ENCODE measurements at regions not wholly inside any gene's neighbourhood (a gene's known extent, or its start where the extent isn't known, plus 50 kb on each side); places are given as distances from the start of the nearest gene placed in this dataset.
"Not testable (repeated sequence)": the region's sequence is repeated elsewhere in the genome, so short reads cannot be mapped to it uniquely, and the experiment has no call there.

DNA sequence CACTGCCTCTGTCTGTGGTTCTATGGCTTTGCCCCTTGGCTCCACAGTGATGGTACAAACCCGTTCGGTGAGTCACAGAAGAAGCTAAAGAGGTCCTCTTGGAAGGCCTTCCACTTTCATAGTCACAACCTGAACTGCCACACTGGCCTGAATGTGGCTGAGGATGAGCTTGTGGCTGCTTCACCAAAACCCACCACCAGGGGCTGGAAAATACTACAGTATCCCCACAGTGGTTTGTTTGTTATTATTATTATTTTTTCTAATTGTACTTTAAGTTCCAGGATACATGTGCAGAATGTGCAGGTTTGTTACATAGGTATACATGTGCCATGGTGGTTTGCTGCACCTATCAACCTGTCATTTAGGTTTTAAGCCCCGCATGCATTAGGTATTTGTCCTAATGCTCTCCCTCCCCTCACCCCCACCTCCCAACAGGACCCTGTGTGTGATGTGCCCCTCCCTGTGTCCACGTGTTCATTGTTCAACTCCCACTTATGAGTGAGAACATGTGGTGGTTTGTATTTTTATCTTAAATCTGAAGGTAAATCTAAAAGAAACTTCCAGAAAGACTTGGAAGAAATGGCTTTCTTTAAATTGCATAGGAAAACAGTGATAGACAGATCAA lies 160.8 kb upstream of the NPSR1 start:
- no peak for DNase-seq (ENCODE audit: low read depth)
- in situ Hi-C loops (cut with HindIII; ENCODE audit: low pct_unique_long_range_greater_than_20kb, low sequenced_read_pairs), result no loop called here

DNA sequence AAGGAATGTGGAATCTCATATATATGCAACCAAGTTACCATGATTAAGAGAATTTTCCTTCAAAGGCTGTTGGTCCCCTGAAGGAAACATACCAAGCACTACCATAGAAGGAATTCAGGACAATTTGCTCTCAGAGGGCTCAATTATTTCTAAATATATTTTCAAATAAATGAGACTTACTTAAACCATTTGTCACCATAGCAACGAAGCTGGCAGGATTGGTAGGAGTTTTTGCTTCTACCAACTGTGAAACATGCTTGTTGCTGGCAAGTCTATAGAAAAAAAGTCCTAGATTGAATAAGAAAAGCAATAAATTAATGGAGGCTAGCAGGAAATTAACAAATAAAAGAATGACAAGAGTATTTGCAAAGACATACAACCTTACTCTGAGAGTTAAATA lies 156.9 kb upstream of the NPSR1 start:
- DNase-seq (ENCODE audit: low read depth), result no peak
- in situ Hi-C loops (cut with HindIII; ENCODE audit: low pct_unique_long_range_greater_than_20kb, low sequenced_read_pairs), result no loop called here

DNA sequence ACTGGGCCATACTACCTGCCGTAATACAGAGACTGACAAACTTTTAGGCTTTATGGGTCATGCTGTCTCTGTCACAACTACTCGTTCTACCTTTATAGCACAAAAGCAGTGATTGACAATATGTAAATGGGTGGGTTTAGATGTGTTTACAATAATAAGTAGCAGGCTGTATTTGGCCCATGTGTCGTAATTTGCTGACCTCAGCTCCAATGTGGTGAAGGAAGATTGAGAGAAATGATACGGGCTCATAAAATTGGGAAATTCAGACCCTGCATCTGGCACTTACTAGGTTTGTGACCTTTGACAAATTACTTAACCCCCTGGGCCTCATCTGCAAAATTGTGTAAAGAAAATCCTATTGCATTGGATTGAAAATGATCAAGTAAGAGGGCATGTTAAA lies 150.8 kb upstream of the NPSR1 start:
- no peak for DNase-seq (ENCODE audit: low read depth)
- in situ Hi-C loops (cut with HindIII; ENCODE audit: low pct_unique_long_range_greater_than_20kb, low sequenced_read_pairs), result no loop called here

DNA sequence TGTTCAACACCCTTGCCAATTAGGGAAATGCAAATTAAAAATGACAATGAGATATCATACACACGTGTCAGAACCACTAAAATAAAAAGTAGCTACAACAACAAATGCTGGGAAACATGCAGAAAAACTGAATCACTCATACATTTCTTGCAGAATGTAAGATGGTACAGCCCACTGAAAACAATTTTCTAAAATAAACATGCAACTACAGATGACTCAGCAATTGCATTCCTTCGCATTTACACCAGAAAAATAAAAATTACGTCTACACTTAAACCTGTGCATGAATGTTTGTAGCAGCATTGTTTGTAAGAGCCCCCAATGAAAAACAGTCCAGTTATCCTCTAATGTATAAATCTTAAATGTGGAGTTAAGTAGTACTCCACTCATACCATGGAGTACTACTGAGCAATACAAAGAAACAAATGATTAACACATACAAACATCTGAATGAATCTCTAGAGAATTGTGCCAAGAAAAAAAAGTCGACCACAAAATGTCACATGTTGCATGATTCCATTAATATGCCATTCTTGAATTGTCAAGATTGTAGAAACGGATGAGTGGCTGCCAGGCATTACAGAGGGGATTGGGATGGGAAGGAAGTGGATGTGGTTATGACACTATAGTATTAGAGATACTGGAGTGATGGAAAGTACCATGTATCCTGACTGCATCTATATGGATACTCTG lies 134.6 kb upstream of the NPSR1 start:
- peak; percentile 93 for DNase-seq (ENCODE audit: low read depth)
- in situ Hi-C loops (cut with HindIII; ENCODE audit: low pct_unique_long_range_greater_than_20kb, low sequenced_read_pairs), result no loop called here

DNA sequence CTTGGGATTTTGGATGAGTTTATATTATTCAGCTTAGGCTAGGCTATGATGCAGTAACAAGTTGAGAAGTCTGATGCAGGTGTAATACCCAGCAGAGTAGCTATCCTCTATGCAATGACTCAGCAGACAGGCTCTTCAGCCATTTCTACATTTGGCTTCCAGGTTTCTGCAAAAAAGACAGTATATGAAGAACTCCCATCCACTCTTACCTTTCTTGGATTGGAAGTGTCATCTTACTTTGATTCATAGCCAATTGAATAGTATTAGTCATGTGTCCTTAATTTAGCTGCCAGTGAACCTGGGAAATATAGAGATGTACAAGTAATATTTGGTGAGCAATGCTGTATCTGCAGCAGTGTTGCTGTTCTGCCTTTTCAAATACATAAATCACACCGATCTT lies 127.8 kb upstream of the NPSR1 start:
- in situ Hi-C loops (cut with HindIII; ENCODE audit: low pct_unique_long_range_greater_than_20kb, low sequenced_read_pairs), result no loop called here
- DNase-seq (ENCODE audit: low read depth), result peak; percentile 7

DNA sequence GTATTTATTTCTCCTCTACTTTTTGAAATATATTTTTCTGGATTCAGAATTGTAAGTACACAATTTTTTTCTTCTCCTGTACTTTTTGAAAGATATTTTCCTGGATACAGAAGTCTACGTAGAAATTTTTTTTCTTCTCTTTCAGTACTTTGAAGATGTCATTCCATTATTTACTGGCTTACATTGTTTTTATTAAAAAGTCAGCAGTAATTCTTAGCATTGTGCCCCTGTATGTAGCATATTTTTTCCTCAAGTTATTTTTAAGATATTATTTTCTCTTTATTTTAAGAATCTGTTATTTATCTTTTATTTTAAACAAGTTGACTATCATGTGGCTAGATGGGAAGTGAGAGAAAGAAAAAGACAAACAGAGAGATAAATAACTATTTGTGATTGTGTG lies 119.0 kb upstream of the NPSR1 start:
- in situ Hi-C loops (cut with HindIII; ENCODE audit: low pct_unique_long_range_greater_than_20kb, low sequenced_read_pairs), result no loop called here
- no peak for DNase-seq (ENCODE audit: low read depth)

DNA sequence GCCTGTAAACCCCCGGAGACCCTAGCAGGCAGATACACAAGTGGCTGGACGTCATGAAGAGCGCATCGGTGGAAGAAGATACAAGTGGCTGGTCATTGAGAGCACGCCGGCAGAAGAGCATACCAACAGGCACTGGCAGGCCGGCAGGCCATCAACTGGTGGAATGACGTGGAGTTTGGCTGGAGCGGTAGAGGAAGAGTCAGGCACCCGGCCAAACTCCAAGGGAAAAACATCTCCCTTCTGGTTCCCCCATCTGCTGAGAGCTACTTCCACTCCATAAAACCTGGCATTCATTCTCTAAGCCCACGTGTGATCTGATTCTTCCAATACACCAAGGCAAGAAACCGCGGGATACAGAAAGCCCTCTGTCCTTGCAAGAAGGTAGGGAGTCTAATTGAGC lies 113.4 kb upstream of the NPSR1 start:
- in situ Hi-C loops (cut with HindIII; ENCODE audit: low pct_unique_long_range_greater_than_20kb, low sequenced_read_pairs), result no loop called here

DNA sequence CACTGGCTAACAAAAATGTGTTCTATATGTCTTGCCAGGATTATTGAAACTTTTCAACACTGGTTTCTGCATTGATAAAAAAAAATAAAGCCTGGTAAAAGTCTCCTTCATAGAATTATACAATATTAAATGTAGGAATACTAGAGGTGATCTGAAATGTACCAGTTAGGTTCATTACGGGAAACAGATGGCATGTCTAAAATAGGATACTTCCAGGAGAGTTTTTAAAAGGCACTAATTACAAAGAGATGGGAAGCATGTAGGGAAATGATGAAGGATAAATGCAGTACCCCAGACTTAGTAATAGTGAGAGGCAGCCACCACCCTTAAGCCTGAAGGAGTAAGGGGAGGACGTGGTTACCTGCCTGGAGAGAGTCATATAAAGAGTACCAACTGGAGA lies 107.0 kb upstream of the NPSR1 start:
- in situ Hi-C loops (cut with HindIII; ENCODE audit: low pct_unique_long_range_greater_than_20kb, low sequenced_read_pairs), result no loop called here
- DNase-seq (ENCODE audit: low read depth), result no peak

More for the DNA sequence above, 113.4 kb upstream of the NPSR1 start:
- no peak for DNase-seq (ENCODE audit: low read depth)

DNA sequence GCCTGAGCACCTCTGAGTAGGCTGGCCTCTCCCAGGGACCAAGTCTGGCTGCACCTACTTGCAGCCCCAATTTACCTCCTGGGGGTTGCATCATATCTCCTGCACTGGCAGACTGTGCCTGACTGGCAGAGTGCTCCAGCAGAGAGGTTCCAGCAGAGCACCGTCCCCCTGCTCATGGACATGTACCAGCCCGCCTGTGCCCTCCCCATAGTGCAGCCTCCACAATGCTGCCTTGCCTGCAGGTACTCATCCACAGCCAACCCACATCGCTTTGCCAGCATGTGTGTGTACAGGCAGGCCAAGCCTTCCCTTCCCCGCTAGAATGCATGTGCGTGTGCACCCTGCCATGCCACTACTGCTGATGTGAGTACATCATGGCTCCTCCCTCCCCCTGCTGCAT lies 105.5 kb upstream of the NPSR1 start:
- DNase-seq (ENCODE audit: low read depth), result no peak
- in situ Hi-C loops (cut with HindIII; ENCODE audit: low pct_unique_long_range_greater_than_20kb, low sequenced_read_pairs), result no loop called here

DNA sequence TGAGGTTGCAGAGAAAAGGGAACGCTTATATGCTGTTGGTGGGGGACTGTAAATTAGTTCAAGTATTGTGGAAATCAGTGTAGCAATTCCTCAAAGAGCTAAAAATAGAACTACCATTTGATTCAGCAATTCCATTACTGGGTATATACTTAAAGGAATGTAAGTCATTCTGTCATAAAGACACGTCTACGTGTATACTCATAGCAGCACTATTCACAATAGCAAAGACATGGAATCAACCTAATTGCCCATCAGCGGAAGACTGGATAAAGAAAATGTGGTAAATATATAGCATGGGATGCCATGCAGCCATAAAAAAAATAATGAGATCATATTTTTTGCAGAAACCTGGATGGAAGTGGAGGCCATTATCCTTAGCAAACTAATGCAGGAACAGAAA lies 100.0 kb upstream of the NPSR1 start:
- in situ Hi-C loops (cut with HindIII; ENCODE audit: low pct_unique_long_range_greater_than_20kb, low sequenced_read_pairs), result no loop called here
- no peak for DNase-seq (ENCODE audit: low read depth)

DNA sequence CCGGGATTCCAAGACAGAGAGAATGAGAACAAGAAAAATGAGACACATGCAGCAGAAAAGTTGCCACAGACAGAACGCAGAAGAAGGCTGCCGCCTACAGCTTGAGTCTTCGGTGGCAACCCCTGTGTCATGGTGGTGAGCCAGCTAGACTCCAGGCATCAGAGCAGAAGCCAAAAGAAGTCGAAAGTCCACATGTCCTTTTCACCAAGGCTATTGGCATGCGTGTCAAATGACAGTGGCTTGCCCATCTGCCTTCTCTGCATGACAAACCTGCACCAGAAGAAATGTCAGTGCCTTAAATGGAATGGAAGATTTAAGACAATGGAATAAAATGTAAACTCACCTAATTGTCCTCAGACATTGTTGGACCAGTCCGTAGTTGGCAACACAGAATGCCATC lies 93.9 kb upstream of the NPSR1 start:
- in situ Hi-C loops (cut with HindIII; ENCODE audit: low pct_unique_long_range_greater_than_20kb, low sequenced_read_pairs), result no loop called here
- no peak for DNase-seq (ENCODE audit: low read depth)

DNA sequence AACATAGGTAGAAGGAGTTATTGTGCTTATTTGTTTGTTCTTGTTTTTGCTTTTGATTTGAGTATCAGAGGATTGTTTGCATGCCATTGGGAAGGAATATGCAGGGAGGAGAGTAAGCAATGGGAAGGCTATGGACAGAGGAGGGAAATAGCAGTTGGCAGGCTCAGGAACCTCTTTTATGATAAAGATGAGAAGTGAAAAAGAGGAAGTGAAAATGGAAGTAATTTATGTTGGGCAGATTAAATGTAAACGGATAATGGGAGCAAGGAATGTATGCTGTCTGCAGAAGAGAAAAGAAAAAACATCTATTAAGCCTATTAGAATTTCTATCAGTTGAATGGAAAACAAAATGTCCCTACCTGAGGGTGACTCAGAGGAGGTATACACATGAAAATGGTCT lies 90.1 kb upstream of the NPSR1 start:
- in situ Hi-C loops (cut with HindIII; ENCODE audit: low pct_unique_long_range_greater_than_20kb, low sequenced_read_pairs), result no loop called here
- DNase-seq (ENCODE audit: low read depth), result no peak

DNA sequence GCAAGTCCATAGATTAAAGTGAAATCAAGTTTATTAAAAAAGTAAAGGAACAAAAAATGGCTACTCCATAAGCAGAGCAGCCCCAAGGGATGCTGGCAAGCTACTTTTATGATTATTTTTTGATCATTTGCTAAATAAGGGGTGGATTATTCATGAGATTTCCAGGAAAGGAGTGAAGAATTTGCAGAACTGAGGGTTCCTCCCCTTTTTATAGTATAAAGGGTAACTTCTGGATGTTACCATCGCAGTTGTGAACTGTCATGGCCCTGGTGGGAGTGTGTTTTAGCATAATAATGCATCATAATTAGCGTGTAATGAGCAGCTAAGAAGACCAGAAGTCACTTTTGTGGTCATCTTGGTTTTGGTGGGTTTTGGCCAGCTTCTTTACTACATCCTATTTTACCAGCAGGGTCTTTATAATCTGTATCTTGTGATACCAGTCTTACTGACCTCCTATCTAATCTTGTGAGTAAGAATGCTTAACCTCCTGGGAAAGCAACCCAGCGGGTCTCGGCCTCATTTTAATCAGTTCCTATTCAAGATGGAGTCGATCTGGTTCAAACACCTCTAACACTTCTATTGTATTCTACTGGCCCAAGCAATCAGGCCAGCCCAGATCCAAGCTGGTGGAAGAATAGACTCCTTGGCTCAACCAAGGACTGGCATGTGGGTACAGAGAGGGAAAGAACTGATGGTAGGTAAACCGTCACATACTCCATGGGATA lies 87.9 kb upstream of the NPSR1 start:
- in situ Hi-C loops (cut with HindIII; ENCODE audit: low pct_unique_long_range_greater_than_20kb, low sequenced_read_pairs), result no loop called here
- DNase-seq (ENCODE audit: low read depth), result no peak

DNA sequence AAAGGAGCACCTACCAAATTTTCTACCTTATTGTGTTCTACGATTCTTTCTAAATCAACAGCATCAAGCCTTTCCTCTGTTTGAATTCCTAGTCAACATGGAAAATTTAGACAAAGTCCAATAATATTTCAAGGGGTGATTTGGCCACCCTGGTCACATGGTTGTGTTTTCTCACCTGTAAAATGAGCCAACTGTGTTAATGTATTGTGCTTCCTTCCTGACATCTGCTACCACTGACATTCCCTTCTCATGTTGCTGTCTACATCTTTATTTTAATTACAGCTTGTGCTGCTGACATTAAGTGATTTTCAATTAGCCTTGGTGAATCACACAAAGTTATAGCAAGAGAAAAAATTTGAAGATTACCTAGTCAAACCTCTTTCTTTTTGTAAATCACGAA lies 83.0 kb upstream of the NPSR1 start:
- in situ Hi-C loops (cut with HindIII; ENCODE audit: low pct_unique_long_range_greater_than_20kb, low sequenced_read_pairs), result no loop called here

DNA sequence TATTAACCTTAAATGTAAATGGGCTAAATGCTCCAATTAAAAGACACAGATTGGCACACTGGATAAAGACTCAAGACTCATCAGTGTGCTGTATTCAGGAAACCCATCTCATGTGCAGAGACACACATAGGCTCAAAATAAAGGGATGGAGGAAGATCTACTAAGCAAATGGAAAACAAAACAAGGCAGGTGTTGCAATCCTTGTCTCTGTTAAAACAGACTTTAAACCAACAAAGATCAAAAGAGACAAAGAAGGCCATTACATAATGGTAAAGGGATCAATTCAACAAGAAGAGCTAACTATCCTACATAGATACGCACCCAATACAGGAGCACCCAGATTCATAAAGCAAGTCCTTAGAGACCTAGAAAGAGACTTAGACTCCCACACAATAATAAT lies 80.1 kb upstream of the NPSR1 start:
- DNase-seq (ENCODE audit: low read depth); in situ Hi-C loops (cut with HindIII; ENCODE audit: low pct_unique_long_range_greater_than_20kb, low sequenced_read_pairs): not testable (repeated sequence)

More for the DNA sequence above, 83.0 kb upstream of the NPSR1 start:
- no peak for DNase-seq (ENCODE audit: low read depth)

DNA sequence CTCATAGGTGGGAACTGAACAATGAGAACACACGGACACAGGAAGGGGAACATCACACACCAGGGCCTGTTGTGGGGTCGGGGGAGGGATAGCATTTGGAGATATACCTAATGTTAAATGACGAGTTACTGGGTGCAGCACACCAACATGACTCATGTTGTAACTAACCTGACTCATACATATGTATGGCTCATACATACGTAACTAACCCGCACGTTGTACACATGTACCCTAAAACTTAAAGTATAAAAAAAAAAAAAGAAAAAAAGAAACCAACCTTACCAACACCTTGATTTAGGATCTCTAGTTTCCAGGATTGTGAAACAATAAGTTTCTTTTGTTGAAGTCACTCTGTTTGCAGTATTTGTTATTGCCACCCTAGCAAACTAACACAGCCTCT lies 76.3 kb upstream of the NPSR1 start:
- in situ Hi-C loops (cut with HindIII; ENCODE audit: low pct_unique_long_range_greater_than_20kb, low sequenced_read_pairs); DNase-seq (ENCODE audit: low read depth): not testable (repeated sequence)

DNA sequence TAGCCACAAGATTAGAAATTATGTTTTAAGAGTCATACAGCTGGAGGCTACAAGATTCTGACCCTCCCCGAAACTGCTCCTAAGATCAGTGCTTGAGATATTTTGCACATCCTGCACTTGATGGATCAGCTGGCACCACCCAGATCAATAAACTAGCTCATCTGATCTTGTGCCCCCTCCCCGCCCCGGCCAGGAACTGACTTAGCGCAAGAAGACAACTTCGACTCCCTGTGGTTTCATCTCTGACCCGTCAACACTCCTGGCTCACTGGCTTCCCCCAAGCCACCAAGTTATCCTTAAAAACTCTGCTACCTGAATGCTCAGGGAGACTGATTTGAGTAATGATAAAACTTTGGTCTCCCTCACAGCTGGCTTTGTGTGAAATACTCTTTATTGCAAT lies 73.5 kb upstream of the NPSR1 start:
- no peak for DNase-seq (ENCODE audit: low read depth)
- in situ Hi-C loops (cut with HindIII; ENCODE audit: low pct_unique_long_range_greater_than_20kb, low sequenced_read_pairs), result no loop called here

DNA sequence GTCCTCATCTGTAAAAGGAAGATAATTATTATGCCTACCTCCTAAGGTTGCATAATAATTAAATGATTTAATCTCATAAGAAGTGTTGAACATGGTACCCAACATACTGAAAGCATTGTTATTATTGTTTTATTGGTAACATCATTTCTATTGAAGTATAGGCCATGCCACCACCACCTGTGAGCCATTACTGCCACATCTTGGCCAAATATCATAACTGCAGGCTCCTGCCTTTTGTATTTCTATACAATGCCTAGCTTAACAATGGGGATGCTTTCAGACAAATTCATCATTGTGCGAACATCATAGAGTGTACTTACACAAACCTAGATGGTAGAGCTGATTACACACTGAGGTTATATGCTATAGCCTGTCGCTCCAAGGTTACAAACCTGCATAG lies 61.1 kb upstream of the NPSR1 start:
- DNase-seq (ENCODE audit: low read depth), result no peak
- in situ Hi-C loops (cut with HindIII; ENCODE audit: low pct_unique_long_range_greater_than_20kb, low sequenced_read_pairs), result no loop called here

DNA sequence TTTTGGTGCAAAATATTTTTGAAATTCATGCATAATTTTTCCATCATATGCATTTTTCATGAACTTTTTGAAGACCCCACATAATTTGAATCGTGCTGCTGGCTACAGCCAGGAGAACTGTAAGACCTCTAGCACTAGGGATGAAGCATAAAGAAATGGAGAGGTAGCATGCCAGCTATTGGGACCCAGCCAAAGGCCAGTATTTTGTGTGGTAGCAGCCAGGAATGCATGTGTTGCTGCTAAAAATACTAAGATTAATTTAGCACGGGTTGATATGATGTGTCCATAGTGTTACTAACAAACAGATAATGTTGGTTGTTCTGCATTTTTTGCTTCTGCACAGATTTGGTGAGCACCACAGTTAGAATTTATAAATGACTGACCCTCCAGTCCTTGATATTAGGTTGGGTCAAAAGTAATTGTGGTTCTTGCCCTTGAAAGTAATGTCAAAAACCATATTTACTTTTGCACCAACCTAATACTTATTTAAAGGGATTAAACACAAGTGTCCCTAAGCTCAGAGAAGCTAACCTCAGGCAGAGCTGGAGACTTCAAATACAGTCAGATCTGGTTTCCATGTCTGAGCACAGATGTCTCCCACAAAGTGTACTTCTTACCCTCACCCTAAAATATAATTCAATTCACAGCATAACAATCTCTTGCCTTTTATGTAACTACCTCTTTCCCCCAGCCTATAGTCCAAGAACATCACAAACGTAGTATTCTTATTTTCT lies 54.1 kb upstream of the NPSR1 start:
- no peak for DNase-seq (ENCODE audit: low read depth)
- in situ Hi-C loops (cut with HindIII; ENCODE audit: low pct_unique_long_range_greater_than_20kb, low sequenced_read_pairs), result no loop called here
